Astrocyte of the spinal cord (primary cell): ENCODE measurements at regions not wholly inside any gene's neighbourhood (a gene's known extent, or its start where the extent isn't known, plus 50 kb on each side); places are given as distances from the start of the nearest gene placed in this dataset.

Source experiments
- DNase-seq: peaks from one replicate; pipeline ENCODE4 v3.0.0; 2011; ENCODE audit warnings: low read depth, low spot score
- H3K4me3 ChIP-seq: 2 replicates; pipeline ENCODE4 v1.5.1; 2011; ENCODE audit warnings: low read depth, mild to moderate bottlenecking, low read length, moderate library complexity
- in situ Hi-C: cut with HindIII; loops from 2 replicates; pipeline ENCODE4 v1.10.0; 2017; ENCODE audit warnings: low sequenced_read_pairs
- TF ChIP-seq, protein P1 (sequence below): IDR thresholded peaks from 2 replicates; pipeline ENCODE4 v1.5.1; 2012; ENCODE audit warnings: low read depth, mild to moderate bottlenecking, low read length, inconsistent platforms

DNA sequence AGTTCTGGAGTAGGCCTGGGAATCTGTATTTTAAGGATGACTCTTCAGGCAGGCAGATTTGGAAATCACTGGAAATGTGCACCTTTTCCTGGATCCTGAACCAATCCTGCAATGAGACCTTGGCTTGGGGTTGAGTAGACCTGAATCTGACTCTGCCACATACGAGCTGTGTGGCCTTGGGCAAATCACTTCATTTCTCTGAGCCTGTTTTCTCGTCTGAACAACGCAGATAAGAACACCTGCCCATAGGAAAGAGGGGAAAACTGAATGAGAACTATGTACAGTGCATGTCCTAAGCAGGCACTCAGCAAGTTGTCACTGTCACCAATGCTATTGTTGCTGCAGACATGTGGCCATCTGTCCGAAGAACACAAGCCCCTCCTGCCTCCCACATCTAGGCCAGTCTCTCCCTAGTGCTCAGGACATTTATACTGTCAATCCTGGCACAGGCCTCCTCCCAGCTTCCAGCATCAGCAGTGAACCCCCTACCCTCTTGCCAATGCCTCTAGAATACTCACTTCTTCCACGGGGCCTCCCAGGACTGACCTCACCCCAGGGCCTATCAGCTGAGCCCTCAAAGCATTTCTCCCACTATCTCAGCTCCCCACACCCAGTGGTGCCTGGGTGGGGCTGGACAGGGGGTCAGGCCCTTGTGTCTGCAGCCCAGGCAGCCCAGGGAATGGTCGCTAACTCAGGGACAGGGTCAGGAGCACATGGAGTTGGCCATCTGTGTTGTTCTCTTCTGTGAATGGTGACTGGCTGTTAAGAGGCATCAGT lies 88.8 kb upstream of the ZBTB40 start:
- in situ Hi-C loops, result no loop called here
- H3K4me3 ChIP-seq, result no peak overlapping the region
- TF ChIP-seq, protein P1, sequence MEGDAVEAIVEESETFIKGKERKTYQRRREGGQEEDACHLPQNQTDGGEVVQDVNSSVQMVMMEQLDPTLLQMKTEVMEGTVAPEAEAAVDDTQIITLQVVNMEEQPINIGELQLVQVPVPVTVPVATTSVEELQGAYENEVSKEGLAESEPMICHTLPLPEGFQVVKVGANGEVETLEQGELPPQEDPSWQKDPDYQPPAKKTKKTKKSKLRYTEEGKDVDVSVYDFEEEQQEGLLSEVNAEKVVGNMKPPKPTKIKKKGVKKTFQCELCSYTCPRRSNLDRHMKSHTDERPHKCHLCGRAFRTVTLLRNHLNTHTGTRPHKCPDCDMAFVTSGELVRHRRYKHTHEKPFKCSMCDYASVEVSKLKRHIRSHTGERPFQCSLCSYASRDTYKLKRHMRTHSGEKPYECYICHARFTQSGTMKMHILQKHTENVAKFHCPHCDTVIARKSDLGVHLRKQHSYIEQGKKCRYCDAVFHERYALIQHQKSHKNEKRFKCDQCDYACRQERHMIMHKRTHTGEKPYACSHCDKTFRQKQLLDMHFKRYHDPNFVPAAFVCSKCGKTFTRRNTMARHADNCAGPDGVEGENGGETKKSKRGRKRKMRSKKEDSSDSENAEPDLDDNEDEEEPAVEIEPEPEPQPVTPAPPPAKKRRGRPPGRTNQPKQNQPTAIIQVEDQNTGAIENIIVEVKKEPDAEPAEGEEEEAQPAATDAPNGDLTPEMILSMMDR, result no peak
- DNase-seq, result no peak

DNA sequence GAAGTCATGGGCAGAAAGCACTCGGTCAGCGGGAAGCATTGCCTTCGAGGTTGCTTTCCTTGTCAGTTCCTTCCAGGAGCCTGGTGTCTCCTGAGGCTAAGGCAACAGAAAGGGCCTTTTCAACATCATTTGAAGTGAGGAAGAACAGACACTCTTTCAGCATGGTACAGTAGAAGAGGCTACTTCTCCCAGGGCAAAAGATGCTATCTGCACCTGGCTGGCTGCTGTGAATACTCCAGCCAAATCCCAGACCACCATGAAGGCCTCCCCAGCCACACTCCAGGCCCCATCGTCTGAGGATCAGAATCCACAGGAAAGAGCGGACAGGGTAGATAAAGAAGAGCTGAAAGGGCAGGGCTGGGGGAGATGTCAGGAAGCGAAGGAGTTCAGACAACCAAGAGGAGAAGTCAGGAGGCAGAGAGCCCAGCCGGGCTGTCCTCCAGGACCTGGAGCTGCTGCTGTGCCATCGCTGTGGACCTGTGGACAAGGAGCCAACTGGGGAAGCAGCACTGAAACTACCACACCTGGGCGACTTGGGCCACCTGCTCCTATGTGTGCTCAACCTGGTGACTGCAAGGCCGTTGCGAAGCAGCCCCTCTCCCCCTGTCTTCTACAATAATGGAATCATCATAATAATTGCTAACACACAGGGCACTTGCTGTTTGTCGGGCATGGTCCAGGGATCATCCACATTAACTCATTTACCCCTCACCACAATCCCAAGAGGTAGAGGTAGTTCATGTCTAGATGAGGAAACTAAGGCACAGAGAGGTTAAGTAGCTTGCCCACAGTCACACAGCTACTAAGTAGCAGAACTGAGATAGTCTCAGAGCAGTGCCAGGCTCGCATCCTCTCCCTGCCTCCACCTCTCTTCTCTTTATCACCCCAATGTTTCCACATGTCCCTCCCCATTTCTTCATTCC lies 88.0 kb upstream of the ZBTB40 start:
- TF ChIP-seq, protein P1, result no peak
- in situ Hi-C loops, result no loop called here
- no peak overlapping the region for H3K4me3 ChIP-seq
- DNase-seq, result no peak

DNA sequence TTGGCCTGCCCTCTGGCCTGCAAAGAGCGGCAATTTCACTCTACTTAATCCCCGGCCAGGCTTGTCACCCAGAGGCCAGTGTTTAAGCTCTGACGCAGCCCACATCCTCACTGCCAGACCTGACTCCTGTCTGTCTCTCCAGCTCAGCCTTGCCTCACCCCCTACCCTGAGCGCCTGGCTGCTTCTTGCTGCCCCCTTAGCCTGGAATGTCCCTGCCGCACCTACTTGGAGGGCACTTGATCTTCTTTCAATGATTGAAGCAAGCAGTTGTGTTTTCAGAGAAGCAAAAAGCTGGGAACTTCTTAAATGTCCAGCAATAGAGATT lies 87.4 kb upstream of the ZBTB40 start:
- TF ChIP-seq, protein P1, result no peak
- in situ Hi-C loops, result no loop called here
- no peak for DNase-seq
- H3K4me3 ChIP-seq, result no peak overlapping the region

DNA sequence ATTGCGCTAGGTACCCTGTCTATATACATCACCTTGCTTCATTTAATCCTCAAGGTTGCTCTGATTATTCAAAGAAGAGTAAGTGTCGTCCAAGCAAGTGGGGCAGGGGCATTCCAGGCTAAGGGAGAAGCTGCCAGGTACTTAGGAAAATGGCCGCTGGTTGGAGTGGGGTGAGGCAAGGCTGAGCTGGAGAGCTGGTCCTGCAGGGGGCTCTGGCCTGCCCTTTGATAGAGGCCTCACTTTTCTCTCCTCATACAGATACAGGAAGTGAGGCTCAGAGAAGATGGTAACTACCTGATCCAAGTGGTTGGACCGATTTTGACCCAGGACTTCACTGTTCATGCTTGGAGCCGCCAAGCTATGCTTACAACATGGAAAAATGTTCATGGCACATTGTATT lies 86.9 kb upstream of the ZBTB40 start:
- DNase-seq, result no peak
- in situ Hi-C loops, result no loop called here
- H3K4me3 ChIP-seq, result no peak overlapping the region
- TF ChIP-seq, protein P1, result peak; percentile 4

DNA sequence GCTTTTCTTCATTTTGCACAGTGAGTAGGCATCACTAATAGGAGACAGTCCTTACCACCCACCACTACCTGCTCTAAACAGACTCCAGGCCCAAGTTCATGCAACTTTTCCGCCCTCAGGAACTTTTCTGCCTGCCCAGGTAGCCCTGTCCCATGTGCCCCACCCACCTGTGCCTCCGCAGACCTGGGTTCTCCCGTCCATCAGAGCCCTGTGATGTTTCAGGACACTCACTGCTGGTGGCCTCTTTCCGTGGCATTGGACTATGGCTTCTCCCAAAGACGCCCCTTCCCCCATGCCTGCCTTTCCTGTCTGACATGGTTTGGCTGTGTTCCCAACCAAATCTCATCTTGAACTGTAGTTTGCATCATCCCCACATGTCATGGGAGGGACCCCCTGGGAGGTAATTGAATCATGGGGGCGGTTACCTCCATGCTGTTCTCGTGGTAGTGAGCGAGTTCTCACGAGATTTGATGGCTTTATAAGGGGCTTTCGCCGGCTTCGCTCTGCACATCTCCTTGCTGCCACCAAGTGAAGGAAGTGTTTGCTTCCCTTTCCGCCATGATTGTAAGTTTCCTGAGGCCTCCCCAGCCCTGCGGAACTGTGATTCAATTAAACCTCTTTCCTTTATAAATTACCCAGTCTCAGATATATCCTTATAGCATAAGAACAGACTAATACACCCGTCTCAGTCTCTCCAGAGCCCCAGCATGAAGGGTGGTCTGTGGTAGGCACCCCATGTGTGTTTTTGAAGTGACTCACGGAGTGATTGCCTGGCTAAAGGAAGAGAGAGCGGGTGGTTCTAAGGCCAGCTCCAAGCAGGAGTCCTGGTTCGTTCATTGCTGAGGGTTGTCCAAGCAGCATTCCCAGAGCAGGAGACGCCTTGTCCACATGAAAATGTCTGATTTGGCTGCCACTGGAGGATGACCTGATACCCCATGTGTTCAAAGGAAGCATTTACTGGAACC lies 86.0 kb upstream of the ZBTB40 start:
- TF ChIP-seq, protein P1, result no peak
- DNase-seq, result peak; percentile 82
- H3K4me3 ChIP-seq, result no peak overlapping the region
- in situ Hi-C loops, result no loop called here

DNA sequence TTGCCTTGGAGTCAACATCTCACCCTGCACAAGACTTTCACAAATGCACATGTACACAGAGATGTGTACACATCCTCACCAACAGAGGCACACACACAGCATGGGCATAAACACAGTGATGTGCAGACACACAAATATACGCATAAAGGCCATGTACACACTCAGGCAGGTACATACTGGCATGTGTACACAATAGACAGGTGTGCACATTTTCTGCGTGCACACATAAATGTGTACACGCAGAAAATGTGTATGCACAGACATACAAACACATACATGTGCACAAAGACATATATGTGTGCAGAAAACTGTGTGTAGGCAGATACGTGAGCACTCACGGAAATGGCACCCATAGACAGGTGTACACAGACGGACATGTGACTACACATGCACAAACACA lies 85.3 kb upstream of the ZBTB40 start:
- in situ Hi-C loops, result no loop called here
- TF ChIP-seq, protein P1, result no peak
- H3K4me3 ChIP-seq, result no peak overlapping the region
- DNase-seq, result no peak
